NB4 (cell line): ENCODE measurements at regions not wholly inside any gene's neighbourhood (a gene's known extent, or its start where the extent isn't known, plus 50 kb on each side); places are given as distances from the start of the nearest gene placed in this dataset.

ENCODE experiments used
- CTCF ChIP-seq: IDR thresholded peaks from one replicate; pipeline ENCODE4 v1.5.1; 2012; ENCODE audit warnings: low read depth, low read length
- MYC ChIP-seq: IDR thresholded peaks from 2 replicates; pipeline ENCODE4 v1.6.1; 2011; ENCODE audit warnings: low read depth, low read length
- POLR2A ChIP-seq: IDR thresholded peaks from 2 replicates; pipeline ENCODE4 v1.6.1; 2011; ENCODE audit warnings: mild to moderate bottlenecking; ENCODE audit not compliant: insufficient read length; ENCODE audit errors: extremely low read depth

GRCh38 chr14:76961631-76962302, 66.7 kb downstream of the IRF2BPL start:
- TF ChIP-seq CTCF (no peak), MYC (0 out of 2 replicates have a peak, but pooled peaks have one; percentile 32), POLR2A (no peak)
